GM21367 (cell line): ENCODE measurements at regions not wholly inside any gene's neighbourhood (a gene's known extent, or its start where the extent isn't known, plus 50 kb on each side); places are given as distances from the start of the nearest gene placed in this dataset.
"Not testable (repeated sequence)": the region's sequence is repeated elsewhere in the genome, so short reads cannot be mapped to it uniquely, and the experiment has no call there.

Source experiments
- ATAC-seq: cut with Tn5 transposase; IDR thresholded peaks from one replicate; pipeline ENCODE4 v1.9.1; 2021; ENCODE audit not compliant: unreplicated experiment

DNA sequence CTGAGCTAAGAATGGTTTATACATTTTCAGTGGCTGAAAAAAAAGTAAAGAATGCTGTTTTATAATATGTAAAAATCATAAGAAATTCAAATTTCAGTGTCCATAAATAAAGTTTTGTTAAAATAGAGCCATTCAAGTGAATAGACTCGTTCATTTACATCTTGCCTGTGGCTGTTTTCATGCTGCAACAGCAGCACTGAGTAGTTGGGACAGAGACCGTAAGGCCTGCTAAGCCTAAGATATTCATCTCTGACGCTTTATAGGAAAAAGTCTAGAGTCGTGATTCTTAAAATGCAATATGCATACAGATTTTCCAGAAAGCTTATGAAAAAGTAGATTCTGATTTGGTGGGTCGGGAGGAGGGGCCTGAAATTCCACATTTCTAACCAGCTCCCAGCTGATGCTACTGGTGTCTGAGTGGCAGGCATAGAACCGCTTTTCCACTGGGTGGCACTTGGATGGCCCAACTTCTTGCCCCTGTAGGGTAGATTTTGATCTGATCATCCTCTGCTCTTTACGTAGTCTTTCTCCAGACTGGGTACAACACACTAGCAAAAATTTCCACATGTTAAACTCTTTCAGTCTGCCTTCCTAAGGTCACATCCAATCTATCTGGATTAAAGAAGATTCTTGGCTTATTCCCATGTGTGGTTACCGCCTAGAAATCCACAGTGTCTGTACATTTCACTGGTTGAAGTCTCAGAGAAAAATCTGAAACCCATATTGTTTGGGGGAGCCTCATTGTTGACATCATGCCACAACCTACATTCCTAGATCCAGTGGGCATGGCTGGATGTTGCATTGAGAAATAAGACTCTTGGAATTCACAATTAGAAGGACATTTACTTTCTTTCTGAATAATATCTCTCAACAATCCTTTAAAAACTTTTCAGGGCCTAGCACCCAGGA, 151.2 kb downstream of the C12orf75 start:
- no peak for ATAC-seq

DNA sequence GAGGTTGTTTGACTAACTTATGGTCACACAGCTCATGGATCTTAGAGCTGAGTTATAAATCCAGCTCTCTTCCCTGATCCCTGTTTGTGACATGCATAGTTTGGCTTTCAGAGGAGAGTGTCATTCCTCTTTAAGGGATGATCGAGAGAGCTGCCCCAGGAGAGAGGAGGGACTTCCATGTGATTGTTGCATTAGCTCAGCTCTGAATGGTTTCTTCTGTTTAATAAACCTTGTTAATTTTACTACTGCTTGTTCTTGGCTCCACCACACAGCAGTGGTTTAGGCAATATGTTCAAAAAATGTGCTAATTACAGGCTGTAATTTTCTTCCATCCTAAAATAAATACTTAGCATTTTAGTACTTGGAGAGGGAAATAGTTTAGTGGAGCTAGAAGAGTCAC, 152.5 kb downstream of the C12orf75 start:
- ATAC-seq, result no peak

DNA sequence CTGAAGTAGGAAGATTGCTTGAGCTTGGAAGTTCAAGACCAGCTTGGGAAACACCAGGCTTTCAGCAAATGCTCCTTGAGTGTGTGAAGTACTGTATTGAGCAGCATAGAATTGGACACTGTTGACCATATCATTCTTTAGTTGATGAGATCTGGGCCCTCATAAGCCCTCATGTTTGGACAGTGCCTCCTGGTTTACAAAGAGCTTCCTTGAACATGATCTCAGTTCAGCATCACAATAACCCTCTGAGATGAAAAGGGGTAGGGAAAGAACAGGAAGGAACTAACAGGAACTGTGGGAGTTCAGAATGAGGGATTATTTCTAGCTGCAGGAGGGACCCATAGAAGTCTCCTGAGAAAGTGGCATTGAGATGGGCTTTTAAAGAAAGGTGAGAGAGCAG, 153.2 kb downstream of the C12orf75 start:
- no peak for ATAC-seq

DNA sequence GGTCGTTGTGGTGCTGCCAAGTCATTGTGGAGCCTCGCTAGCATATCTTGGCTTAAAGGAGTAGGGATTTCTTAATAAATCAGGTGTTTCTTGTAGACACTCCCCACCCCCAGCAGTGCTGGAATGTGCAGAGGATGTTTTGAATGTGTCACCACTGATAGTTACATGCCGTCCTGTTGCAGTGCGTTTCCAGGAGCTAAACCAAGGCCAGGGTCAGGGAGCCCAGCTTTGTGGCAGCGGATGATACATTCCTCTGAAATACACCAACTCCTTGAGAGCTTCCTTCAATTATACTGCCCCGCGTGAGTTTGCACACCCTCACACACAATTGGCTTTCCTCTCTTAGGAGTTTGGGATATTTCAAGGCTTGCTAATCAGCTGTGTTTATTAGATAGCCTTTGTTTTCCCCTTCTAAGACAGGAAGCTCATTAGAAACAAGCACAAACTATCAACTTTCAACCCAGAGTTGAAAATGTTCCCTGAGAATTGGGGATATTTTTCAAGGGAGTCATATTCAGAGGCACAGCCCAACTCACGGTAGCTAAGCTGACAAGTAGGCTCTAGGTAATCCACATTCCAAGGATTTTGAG, 154.9 kb downstream of the C12orf75 start:
- ATAC-seq, result no peak

DNA sequence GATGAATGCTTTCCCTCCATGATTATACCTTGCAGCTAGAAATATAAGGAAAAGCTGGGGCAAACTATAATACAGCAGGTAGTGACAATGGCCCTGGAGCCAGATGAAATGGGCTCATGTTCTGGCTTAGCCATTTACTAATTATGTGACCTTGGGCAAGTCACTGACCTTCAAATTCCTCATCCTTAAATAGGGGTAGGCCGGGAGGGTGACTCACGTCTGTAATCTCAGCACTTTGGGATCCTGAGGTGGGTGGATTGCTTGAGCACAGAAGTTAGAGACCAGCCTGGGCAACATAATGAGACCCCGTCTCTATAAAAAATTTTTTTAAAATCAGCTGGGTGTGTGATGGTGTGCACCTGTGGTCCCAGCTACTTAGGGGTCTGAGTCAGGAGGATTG, 155.4 kb downstream of the C12orf75 start:
- ATAC-seq, result no peak

DNA sequence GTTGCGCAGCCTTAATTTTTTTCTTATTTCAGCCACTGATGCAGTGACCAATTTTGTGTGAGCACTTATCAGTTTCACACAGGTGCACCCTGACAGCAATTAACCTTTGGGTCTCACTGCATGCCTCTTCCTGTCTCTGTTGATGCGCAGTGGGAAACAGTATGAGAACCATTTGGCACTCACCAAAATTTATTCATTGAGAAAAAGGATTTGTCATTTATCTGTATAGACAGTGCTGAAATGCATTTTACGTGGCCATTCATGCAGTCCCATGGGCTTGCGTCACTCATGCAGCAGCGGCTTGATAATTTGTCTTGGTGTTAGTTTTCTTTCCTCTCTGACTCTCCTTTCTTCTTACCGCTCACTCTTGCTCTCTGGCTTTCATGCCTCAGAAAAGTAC, 157.5 kb downstream of the C12orf75 start:
- no peak for ATAC-seq

DNA sequence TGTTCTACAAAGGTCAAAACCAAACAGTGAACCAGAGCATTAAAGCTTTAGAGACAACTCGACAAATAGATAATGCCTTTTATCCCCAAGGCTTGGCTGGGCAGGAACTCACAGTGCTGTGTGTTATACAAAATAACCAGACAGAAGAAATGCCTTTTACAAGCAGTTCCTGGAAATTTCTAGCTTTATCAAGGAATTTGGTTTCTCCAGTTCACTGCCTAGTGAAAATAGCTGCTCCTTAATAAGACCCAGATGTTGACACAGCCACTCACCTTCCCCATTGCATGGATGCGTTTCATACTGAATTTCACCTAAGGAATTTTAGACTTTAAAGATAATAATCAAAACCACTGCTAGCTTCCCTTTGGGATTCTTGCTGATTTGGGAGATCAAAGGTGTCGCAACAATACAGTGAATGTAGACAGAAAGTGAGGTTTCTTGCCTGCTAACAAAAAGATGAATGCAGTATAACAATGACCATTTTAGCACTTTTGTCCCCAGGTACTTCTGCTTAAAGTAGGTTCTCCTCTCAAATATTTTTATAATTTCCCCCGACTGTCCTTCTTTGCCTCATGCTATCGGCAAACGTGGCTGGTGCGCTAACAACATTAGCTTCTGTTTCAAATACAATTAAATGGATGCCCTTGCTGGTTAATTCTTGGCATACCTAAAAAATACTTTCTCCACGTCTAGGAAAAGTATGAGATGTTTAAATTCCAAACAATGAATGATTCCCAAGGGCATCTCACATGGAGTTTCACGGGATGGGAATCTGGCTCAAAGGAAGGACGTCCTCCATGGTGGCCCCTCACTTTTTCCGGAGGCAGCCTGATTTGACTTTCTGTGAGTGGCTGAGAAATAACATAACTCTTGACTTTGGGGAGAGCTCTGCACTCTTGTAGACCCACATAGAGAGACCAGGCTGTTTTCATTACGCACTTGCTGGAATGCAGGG, 162.4 kb downstream of the C12orf75 start:
- no peak for ATAC-seq

DNA sequence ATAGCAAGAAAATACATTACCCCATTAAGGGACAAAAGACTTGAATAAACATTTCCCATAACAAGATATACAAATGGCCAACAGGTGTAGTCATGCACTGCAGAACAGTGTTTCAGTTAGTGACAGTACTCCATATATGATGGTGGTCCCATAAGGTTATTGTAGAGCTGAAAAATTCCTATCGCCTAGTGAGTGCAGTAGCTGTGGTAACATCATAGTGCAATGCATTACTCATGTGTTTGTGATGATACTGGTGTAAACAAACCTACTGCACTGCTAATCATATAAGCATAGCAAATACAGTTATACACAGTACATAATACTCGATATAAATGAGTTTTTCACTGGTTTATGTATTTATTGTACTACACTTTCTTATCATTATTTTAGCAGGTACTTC, 168.7 kb downstream of the C12orf75 start:
- no peak for ATAC-seq

DNA sequence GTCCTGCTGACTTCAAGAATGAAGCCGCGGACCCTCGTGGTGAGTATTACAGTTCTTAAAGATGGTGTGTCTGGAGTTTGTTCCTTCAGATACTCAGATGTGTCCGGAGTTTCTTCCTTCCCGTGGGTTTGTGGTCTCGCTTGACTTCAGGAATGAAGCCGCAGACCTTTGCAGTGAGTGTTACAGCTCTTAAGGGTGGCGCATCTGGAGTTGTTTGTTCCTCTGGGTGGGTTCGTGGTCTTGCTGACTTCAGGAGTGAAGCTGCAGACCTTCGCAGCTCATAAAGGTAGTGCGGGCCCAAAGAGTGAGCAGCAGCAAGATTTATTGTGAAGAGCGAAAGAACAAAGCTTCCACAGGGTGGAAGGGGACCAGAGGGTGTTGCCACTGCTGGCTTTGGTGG, 170.2 kb downstream of the C12orf75 start:
- ATAC-seq, result not testable (repeated sequence)

DNA sequence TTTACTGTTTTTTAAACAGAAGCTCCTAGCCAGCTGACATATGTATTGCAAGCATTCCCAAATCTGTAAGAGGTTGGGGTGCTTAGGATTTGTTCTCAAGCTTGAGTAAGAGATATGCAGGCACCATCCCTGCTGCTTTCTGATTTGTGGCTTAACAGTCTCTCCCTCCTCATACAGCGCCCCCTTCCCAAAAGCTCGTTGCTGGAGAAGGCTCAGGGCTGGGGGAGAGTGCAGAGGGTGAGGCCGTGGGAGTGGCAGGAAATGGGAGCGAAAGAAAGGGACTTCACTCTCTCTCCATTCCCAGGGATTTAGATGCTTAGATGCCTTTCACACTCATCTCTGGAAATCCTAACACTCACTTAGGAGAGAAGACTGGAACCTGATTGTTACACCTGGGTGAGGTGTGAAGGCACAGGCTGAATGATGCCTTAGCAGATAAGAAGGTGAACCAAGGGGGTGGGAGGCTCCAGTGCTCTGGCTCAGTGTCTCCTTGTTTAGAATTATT, 172.0 kb downstream of the C12orf75 start:
- no peak for ATAC-seq

DNA sequence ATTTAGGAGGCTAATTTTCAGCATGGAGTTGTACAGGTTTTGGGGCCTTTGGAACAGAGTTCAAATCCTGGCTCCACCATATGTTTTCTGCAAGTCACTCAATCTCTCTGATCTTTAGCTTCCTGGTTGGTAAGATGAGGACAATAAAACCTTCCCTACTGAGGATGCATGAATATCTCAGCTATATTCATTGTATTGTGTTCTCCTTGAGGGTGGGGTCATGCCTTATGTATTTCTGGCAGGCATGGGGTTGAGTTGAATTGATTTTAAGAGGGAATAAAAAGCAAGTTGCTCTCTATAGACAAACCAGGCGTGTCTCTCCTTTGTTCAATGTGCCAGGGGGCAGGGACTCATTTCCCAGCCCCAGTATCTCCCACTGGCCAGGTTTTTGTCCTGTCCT, 173.1 kb downstream of the C12orf75 start:
- ATAC-seq, result no peak

DNA sequence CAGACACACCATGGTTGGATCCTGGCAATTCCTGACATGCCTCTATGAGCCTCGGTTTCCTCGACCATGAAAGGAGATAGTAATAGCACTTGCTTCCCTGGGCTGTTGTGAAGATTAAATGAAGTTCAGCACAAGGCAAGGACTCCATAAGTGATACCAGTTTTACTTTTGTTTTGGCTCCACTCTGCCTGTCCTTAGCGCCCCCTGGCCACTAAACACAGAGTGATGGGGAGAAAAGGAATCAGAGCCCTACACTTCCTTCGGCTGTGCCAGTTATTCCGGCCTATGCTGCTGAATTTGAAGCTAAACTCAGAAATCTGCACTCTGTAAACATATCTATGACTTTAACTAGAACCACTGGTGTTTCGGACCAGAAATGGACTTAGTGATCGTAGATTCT, 173.8 kb downstream of the C12orf75 start:
- ATAC-seq, result no peak

DNA sequence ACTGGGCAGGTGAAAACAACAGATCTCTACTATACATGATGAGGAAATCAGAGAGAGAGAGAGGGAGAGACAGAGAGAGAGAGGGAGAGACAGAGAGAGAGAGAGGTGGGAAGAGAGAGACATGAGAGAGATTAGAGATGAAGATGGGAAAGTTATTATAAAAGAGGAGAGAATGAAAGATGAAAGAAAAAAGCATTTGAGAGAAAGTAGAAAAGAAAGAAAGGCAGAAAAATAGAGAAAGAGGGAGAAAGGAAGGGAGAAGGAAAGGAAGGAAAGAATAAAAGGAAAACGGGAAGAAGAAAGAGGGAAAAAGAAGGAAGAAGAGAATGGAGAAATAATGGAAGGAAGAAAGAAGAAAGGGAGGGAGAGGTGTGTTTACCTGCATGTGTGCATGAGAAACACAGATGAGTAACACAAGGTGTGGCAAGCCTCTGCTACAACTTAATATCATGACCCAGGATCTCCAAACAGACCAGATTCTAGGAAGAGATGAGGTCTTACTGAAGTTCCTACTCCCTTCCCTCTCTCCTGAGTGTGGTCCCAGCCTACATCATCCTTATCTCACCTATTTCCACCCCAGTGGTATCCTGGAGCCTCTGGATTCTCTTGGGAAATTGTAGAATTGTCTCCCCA, 176.3 kb downstream of the C12orf75 start:
- no peak for ATAC-seq

DNA sequence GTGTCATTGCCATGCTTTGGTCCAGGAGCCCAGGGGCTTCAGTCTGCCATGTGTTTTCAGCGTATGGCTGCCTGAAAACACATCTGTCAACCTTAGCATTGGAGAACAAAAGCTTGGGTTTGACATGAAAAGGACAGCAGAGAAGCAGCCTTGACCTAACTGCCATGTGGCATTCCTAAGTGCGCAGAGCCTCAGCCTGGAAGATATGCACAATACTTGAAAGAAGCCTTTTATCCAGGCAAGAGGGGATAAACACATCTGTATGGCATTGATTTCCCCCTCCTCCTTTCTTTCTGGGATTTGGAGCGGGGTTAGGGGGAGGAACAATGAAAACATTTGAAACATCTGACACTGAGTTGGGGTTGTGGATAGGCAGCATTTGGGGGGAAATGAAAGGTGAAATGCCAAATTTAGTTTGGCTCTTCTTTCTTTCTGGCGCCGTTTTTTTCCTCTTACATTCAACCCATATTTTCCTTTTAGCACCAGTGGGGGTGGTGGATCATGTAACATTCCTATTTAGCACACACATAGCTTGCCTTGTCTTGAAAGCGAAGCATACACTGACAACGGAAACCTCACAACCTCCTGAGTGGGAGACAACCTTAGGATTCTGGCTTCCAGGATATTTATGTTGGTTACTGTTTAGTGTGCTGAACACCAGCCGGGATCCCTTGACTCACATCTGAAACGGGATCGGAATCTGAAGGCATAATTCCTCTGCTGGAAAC, 177.0 kb downstream of the C12orf75 start:
- no peak for ATAC-seq

DNA sequence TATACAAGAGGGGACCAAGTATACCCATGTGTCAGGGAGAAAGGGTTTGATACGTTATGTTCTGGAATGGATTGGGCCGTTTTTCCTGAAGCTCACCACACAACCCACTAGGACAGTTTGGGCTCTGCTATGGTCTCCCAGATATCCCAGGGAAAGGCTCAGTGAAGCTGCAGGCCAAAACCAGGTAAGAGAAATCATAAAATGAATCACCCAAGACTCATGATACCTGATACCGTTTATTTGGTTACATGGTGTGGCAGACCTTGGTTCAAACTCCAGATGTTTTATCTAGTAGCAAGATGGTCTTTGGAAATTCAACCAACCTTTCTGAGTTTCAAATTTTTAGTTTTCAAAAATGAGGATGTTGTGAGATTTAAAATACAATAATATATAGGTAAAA, 177.6 kb downstream of the C12orf75 start:
- ATAC-seq, result no peak

DNA sequence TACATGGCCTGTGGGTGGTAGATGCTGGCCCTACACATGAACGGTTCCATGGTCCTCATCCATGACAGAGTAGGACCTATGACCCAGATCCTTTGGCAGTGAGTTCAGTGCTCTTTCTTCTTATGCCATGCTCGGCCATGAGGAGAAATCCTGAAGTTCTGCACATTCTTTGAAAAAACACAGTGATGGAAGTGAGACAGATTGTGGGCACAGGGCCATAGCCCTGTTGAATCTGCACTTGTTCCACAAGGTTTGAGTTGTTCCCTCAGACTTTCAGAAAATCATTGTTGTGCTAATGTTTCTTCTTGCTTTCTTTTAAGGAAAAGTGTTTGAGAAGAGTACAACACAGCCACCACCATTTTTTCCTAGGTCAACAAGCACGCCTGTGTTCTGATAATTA, 180.0 kb downstream of the C12orf75 start:
- no peak for ATAC-seq

DNA sequence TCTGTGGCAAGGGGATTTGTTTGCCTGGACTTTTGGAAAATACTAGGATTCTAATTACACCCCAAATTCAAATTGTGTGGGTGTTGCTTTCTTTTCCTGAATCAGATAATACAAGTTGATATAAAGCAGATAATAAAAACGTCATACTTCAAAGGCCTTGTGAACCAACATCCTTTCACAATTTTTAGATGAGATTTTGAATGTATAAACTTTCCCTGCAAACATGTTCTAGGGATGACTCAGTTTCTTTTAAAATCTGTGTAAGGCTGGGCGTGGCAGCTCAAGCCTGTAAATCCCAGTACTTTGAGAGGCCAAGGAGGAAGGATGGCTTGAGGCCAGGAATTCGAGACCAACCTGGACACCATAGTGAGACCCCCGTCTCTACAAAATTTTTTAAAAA, 182.4 kb downstream of the C12orf75 start:
- not testable (repeated sequence) for ATAC-seq

DNA sequence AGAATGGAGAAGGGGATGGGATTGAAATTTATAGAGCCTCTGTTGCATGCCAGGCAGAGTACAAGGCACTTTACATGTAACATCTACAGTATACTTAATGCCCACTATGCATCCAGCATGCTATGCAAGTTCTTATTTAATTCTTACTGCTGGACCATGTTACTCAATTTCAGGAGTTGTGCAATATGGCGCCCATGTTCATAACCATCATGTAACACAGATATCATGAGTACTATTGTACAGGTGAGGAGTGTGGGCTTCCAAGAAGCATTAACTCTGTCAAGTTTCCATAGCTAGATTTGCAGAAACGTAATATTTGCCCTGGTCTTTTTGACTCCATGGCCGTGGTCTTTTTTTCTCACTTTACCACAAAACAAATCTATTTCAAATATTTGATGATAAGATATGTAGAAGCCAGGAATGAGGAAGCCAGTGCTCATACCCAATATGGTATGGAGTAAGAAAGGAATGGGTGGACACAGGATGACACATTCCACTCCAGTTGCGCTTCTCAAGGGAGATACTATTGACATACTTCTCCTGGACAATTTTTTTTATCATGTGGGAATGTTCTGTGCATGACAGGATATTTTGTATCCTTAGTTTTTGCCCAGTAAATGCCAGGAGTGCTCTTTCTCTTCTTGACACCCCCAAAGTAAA, 191.8 kb downstream of the C12orf75 start:
- no peak for ATAC-seq

DNA sequence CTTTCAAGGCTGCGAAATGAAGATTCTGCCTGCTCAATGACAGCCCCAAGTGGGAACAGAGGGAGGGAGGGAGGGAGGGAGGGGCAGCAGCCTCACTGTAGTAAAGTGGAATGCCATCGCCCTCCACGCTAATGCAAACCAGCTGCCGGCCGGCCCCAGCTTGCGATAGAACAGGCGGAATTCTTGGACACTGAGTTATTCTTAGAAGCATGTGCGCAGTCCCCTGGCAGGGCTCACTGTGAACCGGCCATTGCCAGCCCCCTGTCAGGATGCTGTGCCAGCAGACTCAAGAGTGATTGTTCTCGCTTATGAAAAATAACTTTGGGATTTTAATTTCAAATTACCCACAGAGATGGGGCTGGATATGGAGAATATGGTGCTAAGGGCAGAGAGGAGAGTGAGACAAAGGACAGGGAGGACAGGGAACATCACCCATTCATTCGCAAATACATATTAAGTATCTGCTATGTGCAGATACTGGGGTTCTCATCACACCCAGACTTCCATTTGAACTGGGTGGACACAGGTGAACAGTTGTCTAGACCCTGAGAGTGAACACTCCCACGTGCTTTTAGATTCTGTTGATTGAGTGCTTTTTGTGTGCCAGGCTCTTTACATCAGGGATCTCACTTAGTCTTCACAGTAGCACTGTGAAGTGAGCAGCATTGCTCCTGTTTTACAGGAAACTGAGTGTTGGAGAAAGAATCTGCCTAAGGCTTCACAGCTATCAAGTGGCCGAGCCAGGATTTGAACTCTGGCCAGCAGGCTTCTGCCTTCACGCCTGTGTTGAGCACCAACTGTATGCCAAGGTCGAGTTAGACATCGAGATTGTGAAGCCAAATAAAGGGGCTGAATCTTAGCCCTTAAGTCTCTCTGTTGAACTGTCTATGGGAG, 192.9 kb downstream of the C12orf75 start:
- ATAC-seq, result no peak
